NCI-H2107 treated with DMSO at 0.1 percent for 48 hours (cell line): ENCODE measurements at regions not wholly inside any gene's neighbourhood (a gene's known extent, or its start where the extent isn't known, plus 50 kb on each side); places are given as distances from the start of the nearest gene placed in this dataset.

ENCODE experiments used
- DNase-seq: peaks from one replicate; lab custom pipeline; 2025; ENCODE audit not compliant: unreplicated experiment; lab: John Stamatoyannopoulos, UW

- DNase-seq = no peak
Observed at GRCh38 chr17:53193044-53193443, 629.7 kb upstream of the KIF2B start.

- DNase-seq = no peak
Observed at GRCh38 chr17:53191878-53192277, 630.8 kb upstream of the KIF2B start.

- DNase-seq = no peak
Observed at GRCh38 chr17:53186001-53186400, 636.7 kb upstream of the KIF2B start.

DNA sequence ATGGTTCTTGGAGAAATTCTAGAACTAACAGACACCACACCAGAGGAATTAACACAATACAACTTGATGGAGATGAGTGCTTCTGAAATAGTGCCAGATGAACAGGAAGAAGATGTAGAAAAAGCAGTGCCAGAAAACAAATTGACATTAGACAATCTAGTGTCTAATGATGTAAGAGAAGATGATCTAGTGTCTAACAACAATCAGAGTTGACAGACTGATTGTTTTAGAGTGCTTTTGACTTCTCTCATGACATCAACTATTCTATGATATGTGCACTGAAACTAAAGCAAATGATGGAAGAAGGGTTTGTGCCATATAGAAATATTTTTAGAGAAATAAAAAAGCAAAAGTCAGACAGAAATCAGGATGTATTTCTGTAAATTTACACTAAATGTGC lies 646.1 kb upstream of the KIF2B start:
- DNase-seq = no peak

GRCh38 chr17:53168413-53168812 lies 654.3 kb upstream of the KIF2B start:
- DNase-seq = no peak

GRCh38 chr17:53166731-53167130 lies 656.0 kb upstream of the KIF2B start:
- no peak for DNase-seq

GRCh38 chr17:53150101-53150698 lies 672.5 kb upstream of the KIF2B start:
- no peak for DNase-seq

GRCh38 chr17:53149316-53149715 lies 673.4 kb upstream of the KIF2B start:
- no peak for DNase-seq

- DNase-seq = no peak
Observed at GRCh38 chr17:53148058-53148457, 674.7 kb upstream of the KIF2B start.

GRCh38 chr17:53142890-53143289 lies 679.8 kb upstream of the KIF2B start:
- no peak for DNase-seq

DNA sequence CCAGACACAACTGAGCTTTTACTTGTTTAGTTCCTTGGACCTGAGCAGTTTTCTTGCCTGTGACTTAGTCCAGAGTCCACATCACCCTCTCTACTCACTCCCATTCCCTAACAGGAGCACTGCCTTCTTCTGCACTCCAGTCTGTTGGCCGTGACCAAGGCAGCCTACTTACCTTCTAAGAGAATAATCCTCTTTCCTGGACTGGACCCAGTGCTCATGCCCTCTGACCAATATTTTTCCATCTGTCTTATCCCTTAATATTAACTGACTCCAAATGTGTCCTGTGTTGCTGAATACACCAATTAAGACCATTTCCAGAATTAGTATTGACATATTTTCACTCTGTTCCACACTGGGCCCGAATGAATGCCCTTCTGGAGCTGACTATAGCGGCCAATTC lies 681.0 kb upstream of the KIF2B start:
- no peak for DNase-seq

DNA sequence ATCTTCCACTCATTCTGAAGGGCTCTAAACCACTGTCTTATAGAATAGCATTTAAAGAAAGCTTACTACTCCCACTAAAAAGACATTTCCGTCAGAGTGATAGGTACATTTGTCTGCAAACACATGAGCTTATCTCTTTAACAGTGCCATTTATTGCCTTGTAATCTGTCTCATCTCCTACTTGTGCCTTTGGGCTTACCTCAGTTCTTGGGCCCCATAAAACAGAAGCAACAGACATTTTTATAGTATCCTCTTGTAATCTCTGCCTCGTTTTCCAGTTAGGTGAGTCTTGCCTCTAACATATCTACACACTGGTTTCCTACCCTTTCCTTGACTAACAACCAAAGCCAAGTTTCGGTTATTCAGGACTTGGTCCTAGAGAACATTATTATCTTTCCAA lies 681.4 kb upstream of the KIF2B start:
- DNase-seq = no peak

GRCh38 chr17:53137869-53138268 lies 684.9 kb upstream of the KIF2B start:
- no peak for DNase-seq

- no peak for DNase-seq
Observed at GRCh38 chr17:53135969-53136368, 686.8 kb upstream of the KIF2B start.

DNA sequence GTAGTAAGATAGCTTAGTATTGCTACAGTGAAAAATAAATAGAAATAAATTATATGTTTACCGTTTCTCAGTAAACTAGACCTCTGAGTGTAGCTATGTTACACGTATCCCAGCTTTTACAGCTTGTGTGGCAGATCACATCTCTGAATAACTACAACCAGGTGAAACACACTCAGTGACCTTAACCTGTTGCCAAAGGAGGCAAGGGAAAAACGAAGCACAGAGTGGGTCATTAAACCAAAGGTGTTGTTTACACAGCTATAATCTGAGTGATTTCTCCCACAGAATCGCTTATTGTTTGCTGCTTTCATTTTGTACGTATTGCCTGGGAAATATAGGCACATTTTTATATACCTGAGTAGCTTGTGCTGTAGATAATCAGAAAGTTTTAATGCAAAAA lies 688.2 kb upstream of the KIF2B start:
- no peak for DNase-seq

- DNase-seq = no peak
Observed at GRCh38 chr17:53133876-53134275, 688.9 kb upstream of the KIF2B start.

DNA sequence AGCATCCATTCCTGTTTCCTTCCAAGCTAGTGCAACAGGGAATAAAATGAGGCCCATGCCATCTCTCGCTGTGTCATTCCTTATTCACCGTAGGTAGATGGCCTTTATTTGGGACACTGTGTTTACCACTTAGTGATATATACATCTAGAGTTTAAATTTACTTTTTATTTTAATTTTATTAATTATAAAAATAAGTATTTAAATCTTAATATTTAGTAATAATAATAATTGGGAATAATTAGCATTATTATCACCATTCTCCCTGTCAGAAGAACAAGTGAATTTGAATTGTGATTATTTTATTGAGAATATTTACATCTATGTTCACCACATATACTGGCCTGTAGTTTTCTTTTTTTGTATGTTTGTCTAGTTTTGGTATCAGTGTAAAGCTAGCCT lies 692.9 kb upstream of the KIF2B start:
- no peak for DNase-seq

DNA sequence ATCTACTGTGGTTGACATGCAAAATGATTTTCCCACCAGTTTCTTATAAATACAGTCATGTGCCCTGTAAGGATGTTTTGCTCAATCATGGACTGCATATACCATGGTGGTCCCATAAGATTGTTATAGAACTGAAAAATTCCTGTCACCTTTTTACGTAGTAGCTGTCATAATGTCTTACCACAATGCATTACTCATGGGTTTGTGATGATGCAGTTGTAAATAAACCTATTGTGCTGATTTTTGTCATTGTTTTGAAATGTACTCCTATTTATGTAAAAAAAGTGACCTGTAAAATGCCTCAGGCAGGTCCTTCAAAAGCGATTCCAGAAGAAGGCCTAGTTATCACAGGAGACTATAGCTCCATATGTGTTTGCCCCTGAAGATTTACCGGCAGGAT lies 695.4 kb upstream of the KIF2B start:
- DNase-seq = no peak

- DNase-seq = no peak
Observed at GRCh38 chr17:53122966-53123365, 699.8 kb upstream of the KIF2B start.

DNA sequence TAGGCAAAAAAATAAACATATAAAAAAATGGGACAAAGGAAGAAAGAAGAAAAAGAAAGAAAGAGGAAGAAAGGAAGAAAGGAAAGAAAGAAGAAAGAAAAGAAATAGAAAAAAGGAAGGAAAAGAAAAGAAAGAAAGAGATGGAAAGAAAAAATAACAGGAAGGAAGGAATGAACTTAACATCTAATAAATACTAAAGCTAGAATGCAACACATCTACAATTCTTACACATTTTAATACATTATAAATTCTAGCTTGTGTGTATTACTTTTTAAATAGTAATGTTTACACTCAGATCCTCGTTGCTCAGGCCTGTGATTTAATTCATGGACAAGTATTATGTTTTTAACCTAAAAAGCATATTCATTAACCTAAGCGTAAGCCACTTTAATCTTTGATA lies 703.0 kb upstream of the KIF2B start:
- DNase-seq = no peak

GRCh38 chr17:53118948-53119347 lies 703.8 kb upstream of the KIF2B start:
- DNase-seq = no peak

DNA sequence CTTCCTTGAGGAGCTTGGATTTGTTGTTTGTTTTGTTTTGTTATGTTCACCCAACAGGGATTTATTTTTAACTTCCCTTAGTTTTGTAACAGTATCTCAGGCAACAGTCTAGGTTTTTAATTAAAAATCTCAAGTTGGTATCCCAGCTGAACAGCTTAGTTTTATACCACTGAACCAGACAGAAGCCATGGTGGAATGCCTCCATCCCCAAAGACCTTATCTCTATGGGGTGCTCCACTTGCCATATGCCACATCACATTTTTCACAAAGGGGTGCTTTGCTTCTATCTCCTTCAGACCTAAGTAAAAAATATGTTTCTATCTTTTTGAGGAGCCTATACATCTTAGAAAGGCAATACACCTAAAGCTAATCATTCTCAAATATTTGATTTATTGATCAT lies 715.8 kb upstream of the KIF2B start:
- no peak for DNase-seq

GRCh38 chr17:53101706-53102105 lies 721.0 kb upstream of the KIF2B start:
- no peak for DNase-seq

GRCh38 chr17:53100126-53100525 lies 722.6 kb upstream of the KIF2B start:
- no peak for DNase-seq
